GM12874 (cell line): ENCODE measurements at regions not wholly inside any gene's neighbourhood (a gene's known extent, or its start where the extent isn't known, plus 50 kb on each side); places are given as distances from the start of the nearest gene placed in this dataset.

Experiments
- CTCF ChIP-seq: IDR thresholded peaks from 2 replicates; pipeline ENCODE4 v1.5.1; 2011; ENCODE audit warnings: low read depth, mild to moderate bottlenecking, control low read depth, low read length, moderate library complexity; ENCODE audit not compliant: insufficient read depth

DNA sequence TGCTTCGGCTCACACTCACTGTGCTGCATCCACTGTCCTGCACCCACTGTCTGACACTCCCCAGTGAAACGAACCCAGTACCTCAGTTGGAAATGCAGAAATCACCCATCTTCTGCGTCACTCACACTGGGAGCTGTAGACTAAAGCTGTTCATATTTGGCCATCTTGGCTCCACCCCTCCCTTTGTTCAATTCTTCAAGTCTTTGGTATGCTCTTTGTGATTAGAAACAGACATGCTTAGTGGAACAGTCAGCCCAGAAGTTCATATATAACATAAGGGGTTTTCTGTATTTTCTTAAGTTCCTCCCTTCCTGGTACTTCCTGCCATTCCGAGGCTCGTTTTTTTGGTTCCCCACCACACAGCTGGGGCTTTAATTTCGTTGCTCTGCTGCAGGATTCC is 398.5 kb upstream of the DYNLRB2 start:
- TF ChIP-seq CTCF = no peak

DNA sequence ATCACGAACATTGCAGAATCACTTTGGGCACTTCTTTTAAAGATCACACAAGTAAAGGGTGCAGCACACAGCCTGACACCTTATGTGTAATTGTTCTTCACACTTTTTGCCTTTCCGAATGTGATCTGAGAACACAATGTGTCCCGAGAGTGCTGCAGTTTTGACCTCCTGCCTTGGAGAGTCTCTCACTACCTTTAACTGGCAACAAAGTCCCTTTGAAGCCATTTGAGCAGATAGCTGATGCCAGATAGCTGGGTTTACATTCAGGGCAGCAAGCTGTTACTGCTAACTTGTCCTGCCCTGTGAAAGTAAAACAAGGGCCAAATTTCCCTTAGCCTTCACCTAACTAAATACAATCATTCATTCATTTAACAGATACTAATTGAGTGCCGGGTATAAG is 411.0 kb upstream of the DYNLRB2 start:
- no peak for TF ChIP-seq CTCF

- TF ChIP-seq CTCF = no peak
Observed at GRCh38 chr16:80125677-80126076, 415.1 kb upstream of the DYNLRB2 start.

DNA sequence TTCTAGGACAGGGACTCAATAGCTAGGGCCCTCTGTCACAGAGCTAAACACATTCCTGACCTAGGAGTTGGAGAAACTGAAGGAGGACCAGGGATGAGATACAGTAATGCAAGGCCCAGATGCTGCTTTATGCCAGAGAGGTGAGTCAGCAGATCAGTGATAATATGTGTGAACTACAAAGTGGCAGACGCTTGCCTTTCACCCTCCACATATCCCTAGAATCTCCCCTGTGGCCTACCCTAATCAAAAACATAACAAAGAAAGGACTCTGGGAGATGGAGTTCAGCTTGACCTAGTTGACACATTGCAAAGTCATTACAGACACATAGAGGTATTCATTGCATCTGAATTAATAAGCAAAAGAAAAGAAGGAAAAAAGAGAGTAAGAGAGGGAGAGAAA is 417.6 kb upstream of the DYNLRB2 start:
- no peak for TF ChIP-seq CTCF

DNA sequence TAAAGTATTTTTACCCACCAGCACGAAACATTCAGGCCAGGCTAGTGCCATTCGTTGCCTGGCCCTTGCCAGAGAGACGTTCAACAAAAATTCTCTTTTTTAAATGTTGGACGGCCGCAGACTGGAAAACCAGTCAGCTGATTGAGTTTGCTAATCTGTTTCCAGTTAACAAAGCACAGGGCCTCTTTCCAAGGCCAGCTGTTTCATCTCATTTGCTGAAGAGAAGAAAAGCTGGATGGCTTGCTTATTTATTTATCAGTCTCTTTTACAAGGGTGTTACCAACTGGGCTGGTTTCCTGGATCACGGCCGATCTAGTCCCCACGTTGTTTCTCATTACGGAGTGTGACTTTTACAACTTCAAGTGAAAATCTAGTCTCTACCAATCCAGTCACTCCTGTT is 418.7 kb upstream of the DYNLRB2 start:
- TF ChIP-seq CTCF = no peak

DNA sequence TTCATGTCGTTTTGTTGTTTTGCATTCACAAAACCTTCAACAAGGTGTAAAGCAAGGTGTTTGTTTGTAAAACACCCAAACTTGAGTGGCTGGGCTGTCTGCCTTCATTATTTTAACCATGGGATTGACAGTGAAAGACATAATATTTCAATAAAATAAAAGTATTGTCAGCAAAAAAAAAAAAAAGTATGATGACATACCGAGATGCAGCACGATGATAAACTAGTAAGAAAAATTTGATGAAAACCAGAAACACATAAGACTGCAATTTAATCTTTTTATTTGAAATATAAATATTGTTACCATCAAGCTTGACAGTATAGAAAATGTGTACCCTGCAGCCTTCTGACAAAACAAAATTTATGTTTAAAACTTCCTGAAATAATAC is 419.3 kb upstream of the DYNLRB2 start:
- no peak for TF ChIP-seq CTCF

GRCh38 chr16:80120899-80121521 is 419.8 kb upstream of the DYNLRB2 start:
- TF ChIP-seq CTCF = no peak
